ENCODE measurements at regions not wholly inside any gene's neighbourhood (a gene's known extent, or its start where the extent isn't known, plus 50 kb on each side); places are given as distances from the start of the nearest gene placed in this dataset.
"Not testable (repeated sequence)": the region's sequence is repeated elsewhere in the genome, so short reads cannot be mapped to it uniquely, and the experiment has no call there.

- H3K4me1 Mint-ChIP-seq; ATAC-seq; H3K36me3 Mint-ChIP-seq; DNase-seq (ENCODE audit: low spot score in 2 of 2); H3K27ac Mint-ChIP-seq; H3K4me3 Mint-ChIP-seq: not testable (repeated sequence)
- peaks cover 11% of the 10 kb centered on the region for H3K9me3 Mint-ChIP-seq
Observed at GRCh38 chr20:30728271-30728885, 529.1 kb upstream of the DEFB115 start.
